ENCODE measurements at regions not wholly inside any gene's neighbourhood (a gene's known extent, or its start where the extent isn't known, plus 50 kb on each side); places are given as distances from the start of the nearest gene placed in this dataset.

- TF ChIP-seq CTCF (IDR thresholded peaks at IDR 0.05) (no peak), POLR2A (IDR thresholded peaks at IDR 0.05) (no peak), EP300 (IDR thresholded peaks at IDR 0.05) (no peak)
Measured at GRCh38 chr3:187833799-187834578, 88.7 kb upstream of the BCL6 start.
